ENCODE measurements at regions not wholly inside any gene's neighbourhood (a gene's known extent, or its start where the extent isn't known, plus 50 kb on each side); places are given as distances from the start of the nearest gene placed in this dataset.
"Not testable (repeated sequence)": the region's sequence is repeated elsewhere in the genome, so short reads cannot be mapped to it uniquely, and the experiment has no call there.

DNA sequence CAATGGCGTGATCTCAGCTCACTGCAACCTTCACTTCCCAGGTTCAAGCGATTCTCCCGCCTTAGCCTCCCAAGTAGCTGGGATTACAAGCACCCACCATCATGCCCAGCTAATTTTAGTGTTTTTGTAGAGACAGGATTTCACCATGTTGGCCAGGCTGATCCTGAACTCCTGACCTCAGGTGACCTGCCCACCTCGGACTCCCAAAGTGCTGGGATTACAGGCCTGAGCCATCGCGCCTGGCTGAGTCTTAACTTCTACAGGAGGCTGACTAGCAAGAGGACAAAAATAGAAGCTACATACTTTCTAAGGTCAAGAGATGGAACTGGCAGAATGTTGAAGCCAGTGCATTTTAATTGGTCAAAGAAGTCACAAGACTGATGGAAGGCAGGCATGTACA, 2296.2 kb upstream of the RAG2 start:
- not testable (repeated sequence) for DNase-seq (ENCODE audit: low read depth in 2 of 2)

DNA sequence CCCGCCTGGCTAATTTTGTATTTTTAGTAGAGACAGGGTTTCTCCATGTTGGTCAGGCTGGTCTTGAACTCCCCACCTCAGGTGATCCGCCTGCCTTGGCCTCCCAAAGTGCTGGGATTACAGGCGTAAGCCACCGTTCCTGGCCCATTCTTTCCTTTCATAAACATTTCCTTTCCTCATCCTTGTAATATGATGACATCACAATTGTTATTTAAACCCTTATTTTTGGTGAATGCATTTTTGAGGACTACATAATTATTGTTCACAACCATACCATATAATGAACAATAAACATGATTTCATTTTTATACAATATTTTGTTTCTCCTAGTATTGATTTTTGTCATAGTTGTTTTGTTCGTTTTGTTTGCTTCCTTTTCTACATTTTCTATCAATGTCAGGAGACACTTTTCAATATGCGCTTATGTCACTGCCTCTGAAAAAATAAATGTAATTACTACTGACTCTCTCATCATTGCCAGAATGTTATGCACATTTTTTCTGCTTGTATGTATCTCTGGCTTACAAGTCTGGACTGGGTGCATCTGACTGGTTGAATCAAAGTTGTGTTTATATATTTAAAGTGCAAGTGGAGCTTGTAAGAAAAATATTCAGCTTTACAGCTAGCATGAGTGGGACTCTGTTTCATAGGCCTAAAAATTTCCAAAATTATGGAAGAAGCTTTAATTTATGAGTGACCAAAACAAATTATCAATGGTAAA, 2286.3 kb upstream of the RAG2 start:
- no peak for DNase-seq (ENCODE audit: low read depth in 2 of 2)

DNA sequence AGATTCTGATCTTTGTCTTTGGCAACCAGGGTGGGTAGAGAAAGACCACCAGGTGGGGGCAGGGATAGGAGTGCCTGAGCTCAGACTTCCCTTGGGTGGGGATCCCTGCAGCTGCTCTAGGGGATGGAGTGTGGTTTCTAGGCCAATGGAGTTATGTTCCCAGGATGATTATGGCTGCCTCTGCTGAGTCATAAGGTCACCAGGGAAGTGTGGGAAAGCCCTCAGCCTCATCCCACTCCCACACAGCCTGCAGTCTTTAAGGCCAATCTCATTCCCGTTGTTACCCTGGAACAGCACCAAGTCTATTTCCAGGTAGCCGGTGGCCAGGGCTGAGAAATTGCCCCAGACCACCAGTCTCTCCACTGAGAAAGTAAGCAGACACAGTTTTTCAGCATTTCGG, 2269.3 kb upstream of the RAG2 start:
- DNase-seq (ENCODE audit: low read depth in 2 of 2), result no peak

DNA sequence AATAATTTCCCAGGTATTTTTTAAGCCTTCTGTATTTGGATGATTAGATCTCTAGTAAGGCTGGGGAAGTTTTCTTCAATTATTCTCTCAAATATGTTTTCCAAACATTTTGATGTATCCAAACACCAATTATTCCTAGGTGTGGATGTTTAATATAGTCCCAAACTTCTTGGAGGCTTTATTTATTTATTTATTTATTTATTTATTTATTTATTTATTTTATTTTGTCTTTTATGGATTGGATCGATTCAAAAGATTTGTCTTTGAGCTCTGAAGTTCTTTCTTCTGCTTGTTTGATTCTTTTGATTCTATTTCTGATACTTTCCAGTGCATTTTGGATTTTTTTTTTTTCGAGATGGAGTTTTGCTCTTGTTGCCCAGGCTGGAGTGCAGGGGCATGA, 2267.9 kb upstream of the RAG2 start:
- no peak for DNase-seq (ENCODE audit: low read depth in 2 of 2)

DNA sequence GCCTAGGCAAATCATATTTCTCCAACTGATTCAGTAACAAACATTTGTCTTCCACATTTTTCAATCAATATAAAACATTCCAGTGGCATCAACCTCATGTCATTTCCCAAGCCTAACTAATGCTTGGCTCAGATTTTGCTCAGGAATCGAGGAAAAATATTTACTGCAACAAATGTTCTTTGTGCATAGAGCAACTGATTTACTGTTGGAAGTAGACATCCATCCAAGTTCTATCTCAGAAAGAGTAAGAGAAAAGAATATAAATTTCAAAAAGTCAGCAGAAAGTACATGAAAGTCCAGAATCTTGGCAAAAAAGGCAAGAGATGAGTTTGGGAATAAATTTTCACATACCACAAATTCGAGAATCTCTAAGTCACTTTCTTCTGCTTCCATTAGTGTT, 2245.0 kb upstream of the RAG2 start:
- no peak for DNase-seq (ENCODE audit: low read depth in 2 of 2)

DNA sequence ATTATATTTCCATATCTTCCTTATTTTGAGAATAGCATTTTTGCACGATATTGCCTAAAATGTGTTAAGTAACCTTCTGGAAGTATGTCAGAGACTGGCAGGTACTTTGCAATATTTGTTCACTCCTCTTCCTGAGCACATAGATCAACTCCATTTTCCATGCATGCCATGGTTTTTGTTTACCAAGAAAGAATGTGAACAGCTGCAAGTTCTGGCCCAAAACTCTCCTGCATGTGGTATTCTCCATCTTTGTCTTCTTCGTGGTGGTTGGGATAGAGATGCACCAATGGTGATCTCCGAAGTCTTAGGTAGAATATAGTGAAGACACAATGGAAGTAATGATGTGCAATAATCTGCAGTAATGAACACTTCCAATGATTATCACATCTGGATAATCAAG, 2241.0 kb upstream of the RAG2 start:
- DNase-seq (ENCODE audit: low read depth in 2 of 2), result no peak

DNA sequence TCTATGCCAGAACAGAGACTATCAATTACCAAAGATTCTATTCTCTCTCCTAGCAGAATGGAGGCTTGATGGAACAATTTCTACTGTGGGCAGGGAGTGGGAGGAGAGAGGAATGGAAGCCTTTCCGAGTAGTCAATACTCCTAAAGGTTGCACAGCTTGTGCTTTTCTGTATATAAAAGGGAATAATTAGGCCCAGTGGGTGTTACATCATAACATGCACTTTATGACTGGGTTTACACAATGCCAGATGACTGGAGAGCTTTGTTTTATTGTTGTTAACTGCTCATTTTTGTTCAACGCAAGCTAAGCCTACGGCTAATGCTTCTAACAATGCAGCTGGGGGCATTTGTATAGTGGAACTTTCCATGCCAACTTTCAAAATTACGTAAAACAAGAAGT, 2237.9 kb upstream of the RAG2 start:
- no peak for DNase-seq (ENCODE audit: low read depth in 2 of 2)

DNA sequence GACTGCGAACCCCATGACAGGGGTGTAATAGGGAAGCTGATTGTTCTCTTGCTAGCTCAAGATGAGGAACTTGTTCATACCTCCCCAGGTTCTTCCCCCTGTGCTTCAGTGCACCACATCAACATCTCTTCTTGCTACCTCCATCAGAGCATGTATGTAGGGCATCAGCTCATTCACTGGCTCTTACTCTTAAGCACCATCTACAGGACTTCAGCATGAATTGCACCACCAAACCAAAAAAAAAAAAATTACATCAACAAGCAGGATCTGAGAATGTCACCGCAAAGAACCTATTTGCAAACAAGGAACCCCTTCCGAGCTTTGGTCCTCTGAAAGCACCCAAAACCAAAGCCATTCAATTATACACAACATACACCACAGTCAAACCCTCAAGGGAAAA, 2226.5 kb upstream of the RAG2 start:
- DNase-seq (ENCODE audit: low read depth in 2 of 2), result no peak

DNA sequence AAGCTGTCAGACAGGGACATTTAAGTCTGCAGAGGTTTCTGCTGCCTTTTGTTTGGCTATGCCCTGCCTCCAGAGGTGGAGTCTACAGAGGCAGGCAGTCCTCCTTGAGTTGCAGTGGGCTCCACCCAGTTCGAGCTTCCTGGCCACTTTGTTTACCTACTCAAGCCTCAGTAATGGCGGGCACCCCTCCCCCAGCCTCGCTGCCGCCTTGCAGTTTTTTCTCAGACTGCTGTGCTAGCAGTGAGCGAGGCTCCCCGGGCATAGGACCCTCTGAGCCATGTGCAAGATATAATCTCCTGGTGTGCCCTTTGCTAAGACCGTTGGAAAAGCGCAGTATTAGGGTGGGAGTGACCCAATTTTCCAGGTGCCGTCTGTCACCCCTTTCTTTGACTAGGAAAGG, 2223.8 kb upstream of the RAG2 start:
- DNase-seq (ENCODE audit: low read depth in 2 of 2), result not testable (repeated sequence)

DNA sequence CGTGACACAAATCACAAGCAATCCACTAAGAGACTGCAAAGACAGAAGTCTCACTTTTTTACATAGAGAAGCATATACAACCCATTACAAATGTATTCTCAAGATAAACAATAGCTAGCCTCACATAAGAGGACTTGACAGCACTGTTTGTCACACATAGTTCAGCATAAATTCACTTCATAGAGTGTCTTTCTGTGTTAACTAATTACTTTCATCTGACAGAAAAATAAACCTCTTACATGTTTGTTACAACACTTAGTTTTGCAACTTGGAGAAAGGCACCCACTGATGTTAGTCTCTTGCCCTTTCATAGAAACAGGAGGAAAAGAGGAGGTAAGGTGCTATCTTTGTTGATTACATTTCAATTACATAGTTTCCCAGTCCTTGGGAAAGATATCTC, 2221.9 kb upstream of the RAG2 start:
- no peak for DNase-seq (ENCODE audit: low read depth in 2 of 2)

DNA sequence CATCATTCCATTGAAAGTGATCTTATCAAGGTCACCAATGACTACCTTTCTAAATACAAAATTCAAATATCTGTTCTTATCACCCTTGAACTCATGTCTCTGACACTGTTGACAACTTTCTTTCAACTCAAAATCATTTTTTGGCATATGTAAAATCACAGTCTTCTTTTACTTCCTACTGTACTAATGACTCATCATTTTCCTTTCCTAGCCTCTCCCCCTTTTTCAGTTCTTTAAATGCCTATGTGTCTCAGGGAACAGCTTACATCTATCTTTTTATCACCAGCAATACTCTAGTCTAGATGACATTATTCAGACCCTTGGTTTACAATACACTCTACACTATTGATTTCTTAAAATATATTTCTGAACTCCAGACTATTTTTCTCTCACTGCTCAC, 2220.7 kb upstream of the RAG2 start:
- DNase-seq (ENCODE audit: low read depth in 2 of 2), result no peak

DNA sequence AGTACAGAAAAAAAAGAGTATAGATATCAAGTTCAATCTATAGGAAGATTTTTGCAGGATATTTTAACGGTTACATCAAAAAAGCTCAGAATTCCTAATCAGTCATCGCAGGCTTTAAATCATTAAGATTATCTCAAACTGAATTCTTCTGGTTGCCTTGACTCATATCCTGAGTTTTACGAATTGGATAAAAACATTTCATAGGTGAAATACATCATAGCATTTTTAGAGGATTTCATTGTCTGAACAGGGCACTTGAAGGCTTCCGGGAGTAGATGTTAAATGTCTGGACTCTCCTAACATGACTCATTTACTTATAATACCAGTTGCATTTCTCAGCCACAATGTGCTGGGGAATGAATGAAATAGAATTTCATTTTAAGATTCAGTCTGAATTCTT, 2216.6 kb upstream of the RAG2 start:
- DNase-seq (ENCODE audit: low read depth in 2 of 2), result no peak

DNA sequence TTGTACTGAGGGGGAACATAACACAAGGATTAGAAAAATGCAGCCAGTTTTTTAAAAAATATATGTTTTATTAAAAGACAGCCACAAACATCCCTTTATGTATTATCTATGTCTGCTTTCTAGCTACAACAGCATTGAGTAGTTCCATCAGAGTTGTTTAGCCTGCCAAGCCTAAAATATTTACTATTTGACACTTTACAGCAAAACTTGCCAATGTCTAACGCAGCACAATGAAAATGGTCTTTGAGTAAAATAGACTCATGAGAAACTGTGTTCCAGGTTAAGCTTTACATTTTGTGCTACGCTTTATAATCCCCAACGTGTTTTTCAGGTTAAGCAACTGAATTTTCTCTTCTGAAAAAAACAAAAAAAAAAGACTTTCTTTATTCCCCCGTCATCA, 2211.5 kb upstream of the RAG2 start:
- no peak for DNase-seq (ENCODE audit: low read depth in 2 of 2)

DNA sequence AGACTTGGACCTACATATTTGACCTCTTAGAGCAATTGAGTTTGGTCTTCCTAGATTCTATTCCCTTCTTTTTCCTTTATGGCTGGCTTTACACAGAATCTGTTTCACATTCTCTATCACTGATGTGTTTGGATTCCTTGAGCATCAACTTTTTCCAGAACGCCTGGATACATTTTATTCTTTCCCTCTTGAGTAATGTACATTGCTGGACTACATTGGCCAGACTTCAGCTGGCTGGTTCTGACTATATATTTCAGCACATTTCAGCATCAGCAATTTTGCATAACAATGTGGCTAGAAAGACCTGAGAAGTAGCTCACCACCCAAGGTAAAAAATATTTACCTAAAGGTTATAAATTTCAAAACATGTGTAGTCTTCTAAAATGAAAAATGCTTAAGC, 2198.2 kb upstream of the RAG2 start:
- no peak for DNase-seq (ENCODE audit: low read depth in 2 of 2)

DNA sequence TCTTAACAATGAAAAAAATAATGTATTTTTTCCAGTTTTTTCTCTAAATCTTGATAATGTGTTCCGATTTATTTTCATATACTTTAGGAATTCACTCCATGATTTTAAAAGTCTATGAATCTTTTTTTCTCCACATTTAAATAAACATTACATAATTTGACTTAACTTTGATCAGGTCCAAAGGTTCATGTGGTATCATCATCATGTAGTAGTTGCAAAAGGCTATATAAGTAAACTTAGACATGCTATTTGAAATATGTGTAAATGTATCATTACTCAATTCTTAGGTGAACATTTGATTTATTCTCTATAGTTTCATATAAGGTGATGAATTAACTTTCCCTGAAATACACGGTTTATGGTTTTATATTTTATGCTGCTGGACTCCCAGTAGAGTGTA, 2197.0 kb upstream of the RAG2 start:
- DNase-seq (ENCODE audit: low read depth in 2 of 2), result no peak

DNA sequence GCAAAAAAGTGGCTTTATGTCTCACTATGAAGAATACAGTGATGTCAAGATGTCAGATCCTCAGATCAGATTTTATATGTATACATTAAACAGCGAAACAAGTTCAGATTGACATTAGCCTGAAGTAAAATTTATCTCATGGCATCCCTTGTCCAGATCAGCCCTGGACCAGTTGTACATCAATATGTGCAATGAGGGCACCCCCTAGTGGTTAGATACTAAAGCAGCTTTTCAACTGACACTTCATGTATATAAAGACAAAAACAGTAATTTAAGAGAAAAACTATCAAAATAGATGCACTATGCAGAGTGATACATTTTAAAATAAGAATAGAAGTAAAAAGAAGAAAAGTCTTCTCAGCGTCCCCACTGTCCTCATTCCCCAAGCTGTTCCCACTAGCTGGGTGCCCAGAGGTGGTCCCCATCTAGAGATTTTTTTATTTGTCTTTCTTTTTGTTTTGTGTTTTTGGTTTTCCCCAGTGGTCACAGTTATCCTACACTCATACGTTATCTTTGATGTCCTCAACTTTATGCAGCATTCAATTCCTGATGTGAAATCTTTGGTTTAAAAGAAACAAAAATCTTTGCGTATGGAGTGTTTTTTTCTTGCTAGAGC, 2193.4 kb upstream of the RAG2 start:
- DNase-seq (ENCODE audit: low read depth in 2 of 2), result no peak

DNA sequence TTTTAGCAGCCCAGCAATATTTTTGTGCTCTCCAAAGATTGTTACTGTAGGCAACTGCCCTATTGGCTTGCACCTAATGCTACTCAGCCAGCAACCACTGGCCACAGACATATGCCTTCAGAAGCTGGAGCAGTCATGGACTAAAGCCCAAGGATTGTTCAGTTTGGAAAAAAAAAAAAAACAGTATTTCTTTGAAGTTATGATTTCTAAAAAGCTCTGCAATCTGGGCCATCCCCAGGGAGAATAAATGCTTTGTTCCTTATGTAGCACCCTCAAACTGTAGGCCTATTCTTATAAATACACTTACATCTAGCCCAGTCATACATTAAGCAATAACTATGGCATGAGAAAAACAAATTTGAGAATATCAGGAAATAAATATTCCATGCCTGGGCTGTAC, 2190.5 kb upstream of the RAG2 start:
- no peak for DNase-seq (ENCODE audit: low read depth in 2 of 2)

DNA sequence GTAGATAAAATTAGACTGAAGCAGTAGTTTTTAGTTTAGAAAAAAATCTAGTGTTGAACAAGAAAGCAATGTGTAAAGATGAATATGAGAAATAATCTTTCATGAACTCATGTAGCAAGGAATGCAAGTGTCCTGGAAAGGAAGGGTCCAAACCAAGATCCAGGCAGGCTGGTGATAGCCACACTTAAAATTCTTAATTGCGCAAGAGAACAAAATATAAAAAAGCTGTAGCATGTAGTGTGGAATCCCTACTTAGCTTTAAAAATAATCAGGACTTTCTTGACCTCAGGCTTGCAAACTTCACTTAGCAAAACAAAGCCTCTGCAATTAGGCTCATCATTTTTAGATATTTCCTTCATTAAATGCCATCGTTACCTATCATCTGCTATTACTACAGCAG, 2186.1 kb upstream of the RAG2 start:
- no peak for DNase-seq (ENCODE audit: low read depth in 2 of 2)

DNA sequence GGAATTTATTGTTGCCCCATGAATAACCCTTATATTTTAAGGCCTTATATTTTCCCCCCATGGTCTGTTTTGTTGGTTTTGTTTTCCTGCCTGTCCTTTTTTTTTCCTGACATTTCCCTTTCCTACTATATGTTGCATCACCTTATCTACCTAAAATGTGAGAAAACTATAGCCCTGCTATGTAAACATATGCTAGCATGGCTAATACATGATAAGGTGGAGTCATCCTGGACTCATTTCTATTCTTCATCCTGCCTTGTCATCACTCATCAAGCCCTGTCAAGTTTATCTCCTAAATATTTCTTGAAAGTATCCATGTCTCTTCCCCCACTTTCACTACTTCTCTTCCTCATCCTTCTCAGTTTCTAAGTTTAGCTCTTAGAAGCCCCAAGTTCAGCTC, 2168.8 kb upstream of the RAG2 start:
- DNase-seq (ENCODE audit: low read depth in 2 of 2), result no peak

DNA sequence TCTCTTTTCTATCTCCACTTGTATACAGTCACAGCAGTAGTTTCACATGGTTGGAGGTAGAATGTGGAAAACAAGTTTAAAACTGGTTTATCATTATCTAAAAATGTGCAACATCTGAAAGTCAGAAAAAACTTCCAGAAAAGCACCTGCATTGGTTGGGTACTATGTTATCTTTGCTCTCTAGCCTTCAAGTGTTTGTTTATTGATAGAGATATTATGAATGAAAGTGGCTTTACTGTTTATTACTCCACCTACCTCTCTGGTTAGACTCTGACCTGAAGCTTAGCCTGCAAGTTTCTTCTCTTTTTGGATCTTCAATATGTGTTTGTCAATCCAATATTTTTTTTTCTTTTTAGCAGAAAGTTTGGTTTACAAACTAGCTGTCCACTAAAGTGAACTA, 2161.4 kb upstream of the RAG2 start:
- DNase-seq (ENCODE audit: low read depth in 2 of 2), result no peak

DNA sequence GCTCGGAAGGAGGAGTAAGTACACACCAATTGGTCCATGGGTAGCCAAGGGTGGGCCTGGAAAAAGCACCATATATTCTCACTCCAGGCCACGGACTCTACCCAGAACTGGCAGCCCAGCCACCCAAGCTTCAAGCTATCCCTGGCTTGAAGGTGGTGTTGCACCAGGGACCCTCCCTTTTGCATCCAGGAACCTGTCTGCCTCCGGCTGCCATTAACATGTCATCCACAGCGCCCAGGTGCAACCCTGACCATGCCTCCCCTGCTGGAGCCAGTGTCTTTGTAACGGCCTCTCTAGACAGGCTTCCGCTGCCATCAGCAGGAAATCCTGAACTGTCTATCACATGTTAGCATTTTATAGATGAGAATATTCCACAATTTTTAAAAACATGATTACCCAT, 2158.5 kb upstream of the RAG2 start:
- DNase-seq (ENCODE audit: low read depth in 2 of 2), result no peak

DNA sequence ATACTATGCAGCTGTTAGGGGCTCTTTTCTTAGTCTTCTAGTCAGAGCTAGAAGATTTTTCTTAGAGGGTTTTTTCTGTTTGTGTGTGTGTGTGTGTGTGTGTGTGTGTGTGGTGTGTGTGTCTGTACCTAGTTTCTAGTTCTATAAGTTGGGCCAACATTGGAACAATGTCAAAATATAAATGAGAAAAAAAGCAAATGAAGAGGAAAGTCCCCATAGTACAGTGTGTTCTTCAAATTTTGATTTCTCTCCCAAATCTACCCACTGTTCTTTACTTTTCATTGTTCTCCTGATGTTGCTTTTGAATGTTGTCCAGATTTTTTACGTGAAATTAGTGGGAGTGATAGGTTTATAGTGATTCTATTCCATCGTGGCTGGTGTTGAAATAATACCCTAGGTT, 2153.4 kb upstream of the RAG2 start:
- DNase-seq (ENCODE audit: low read depth in 2 of 2), result no peak

DNA sequence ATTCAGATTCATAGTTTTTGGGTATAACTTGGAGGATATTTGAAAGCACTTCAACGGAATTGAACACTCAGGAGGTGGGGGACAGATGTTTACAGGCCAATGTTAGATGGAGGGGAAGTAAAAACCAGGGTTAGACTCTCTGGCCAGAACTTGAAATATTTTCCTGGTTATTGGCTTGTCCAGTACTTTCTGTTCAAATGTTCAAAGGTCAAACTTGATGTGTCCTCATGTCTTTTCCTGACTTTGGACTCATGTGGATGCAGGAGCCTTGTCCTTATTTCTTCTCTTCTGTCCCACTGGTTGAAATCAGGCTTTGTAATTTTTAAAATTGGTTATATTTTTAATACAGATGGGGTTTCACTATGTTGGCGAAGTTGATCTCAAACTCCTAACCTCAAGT, 2148.5 kb upstream of the RAG2 start:
- DNase-seq (ENCODE audit: low read depth in 2 of 2), result not testable (repeated sequence)

DNA sequence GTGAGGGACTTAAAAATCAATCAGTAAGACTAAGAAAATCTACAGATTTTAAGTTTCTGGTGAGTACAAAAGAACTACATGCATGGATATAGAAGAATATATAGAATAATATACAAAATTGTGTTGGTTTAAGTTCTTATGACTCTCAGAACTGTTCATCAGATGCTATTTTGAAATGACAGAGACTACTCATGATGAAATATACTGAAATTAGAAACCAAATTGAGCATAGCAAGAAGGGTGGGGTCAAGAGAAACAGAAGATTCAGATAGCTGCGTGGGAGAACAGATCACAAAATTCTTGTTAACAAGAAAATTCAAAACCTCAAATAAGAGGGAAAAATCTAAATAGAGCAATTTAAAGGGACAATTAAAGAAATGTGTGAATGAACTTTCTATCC, 2125.3 kb upstream of the RAG2 start:
- no peak for DNase-seq (ENCODE audit: low read depth in 2 of 2)

Data from activated CD8-positive, alpha-beta memory T cell treated with anti-CD3 and anti-CD28 coated beads for 4 hours (primary cell).